KOPT-K1 (cell line): ENCODE measurements at regions not wholly inside any gene's neighbourhood (a gene's known extent, or its start where the extent isn't known, plus 50 kb on each side); places are given as distances from the start of the nearest gene placed in this dataset.
"Not testable (repeated sequence)": the region's sequence is repeated elsewhere in the genome, so short reads cannot be mapped to it uniquely, and the experiment has no call there.

Source experiments
- H3K27ac ChIP-seq: fragments of 200-600 bp; sonication (generic); 2 replicates; pipeline ENCODE4 v1.5.1; 2016; ENCODE audit warnings: antibody characterized with exemption, mild to moderate bottlenecking, low read depth, low read length; ENCODE audit not compliant: poor library complexity, severe bottlenecking
- H3K36me3 ChIP-seq: fragments of 200-600 bp; sonication (generic); 2 replicates; pipeline ENCODE4 v1.5.1; 2017; ENCODE audit warnings: antibody characterized with exemption, mild to moderate bottlenecking, low read length, moderate library complexity; ENCODE audit not compliant: insufficient read depth
- H3K9me3 ChIP-seq: fragments of 200-600 bp; sonication (generic); 2 replicates; pipeline ENCODE4 v1.5.1; 2017; ENCODE audit warnings: antibody characterized with exemption, low read length, mild to moderate bottlenecking; ENCODE audit not compliant: insufficient read depth, poor library complexity, severe bottlenecking

DNA sequence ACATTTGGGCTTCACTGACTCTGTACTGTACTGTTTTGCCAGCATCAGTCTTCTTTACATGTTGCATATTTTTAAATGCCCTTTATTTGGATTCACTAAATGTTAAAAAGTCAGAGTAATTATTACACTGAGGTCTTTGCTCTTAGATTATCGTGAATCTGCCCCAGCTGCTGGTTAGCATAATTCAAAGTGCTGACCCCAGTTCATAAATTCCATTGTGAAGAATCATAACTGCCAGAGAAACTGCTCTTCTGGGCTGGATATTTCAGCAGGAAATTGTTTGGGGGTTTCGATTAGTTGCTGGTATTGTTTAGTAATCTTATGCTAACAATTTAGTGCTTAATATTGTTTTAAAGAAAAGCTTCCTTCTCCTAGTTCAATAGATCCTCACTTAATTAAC is 682.1 kb upstream of the MAP3K7 start:
- H3K36me3 ChIP-seq, result no peaks in the 10 kb centered on the region
- peaks cover 12% of the 10 kb centered on the region for H3K9me3 ChIP-seq
- H3K27ac ChIP-seq, result no peak overlapping the region

DNA sequence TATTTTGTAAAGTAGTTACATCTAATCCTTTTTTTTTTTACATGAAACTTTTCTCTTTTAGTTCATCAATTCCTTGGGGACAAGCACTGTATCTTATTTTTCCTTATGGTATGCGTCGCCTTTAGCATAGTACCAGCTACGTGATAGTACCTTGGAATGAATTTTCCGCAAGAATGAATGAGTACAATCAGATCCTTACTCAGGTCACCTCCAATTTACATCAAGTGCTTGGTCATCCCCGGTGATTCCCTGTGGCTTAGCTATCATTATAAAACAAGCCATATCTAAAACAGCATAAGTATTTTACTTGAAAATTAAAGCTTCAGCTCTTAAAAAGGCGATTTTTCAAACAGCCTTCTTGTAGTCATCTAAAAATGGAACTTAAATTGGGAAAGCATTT is 680.4 kb upstream of the MAP3K7 start:
- Histone ChIP-seq H3K27ac (no peak overlapping the region), H3K9me3 (peaks cover 12% of the 10 kb centered on the region), H3K36me3 (no peaks in the 10 kb centered on the region)

DNA sequence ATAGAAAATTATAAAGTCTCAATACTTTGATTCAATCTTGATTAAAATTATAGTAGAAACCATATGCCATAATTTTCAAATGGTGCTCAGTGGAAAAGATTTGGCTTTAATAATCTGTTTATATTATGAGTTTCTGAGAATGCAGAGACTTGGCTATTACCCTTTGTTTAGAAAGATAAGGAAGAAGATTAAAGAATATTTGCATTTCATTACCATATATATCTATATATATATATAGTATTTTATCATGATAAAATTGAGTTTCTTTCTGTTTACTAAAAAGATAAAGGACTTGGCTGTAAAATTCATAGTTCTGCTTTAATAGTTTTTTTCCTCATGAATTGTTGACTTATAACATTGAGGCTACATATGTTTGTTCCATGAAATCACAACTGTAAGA is 679.3 kb upstream of the MAP3K7 start:
- Histone ChIP-seq H3K27ac (no peak overlapping the region), H3K36me3 (no peaks in the 10 kb centered on the region)

DNA sequence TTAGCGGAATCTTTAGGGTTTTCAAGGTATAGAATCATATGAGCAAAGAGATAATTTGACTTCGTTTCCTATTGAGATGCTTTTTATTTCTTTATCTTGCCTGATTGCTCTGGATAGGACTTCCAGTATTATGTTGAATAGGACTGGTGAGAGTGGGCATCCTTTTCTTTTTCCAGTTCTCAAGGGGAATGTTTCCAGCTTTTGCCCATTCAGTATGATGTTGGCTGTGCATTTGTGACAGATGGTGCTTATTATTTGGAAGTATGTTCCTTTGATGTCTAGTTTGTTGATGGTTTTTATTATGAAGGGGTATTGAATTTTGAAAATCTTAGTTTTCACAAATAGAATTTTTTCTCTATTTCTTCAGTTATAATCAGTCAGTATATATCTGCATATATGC is 656.6 kb upstream of the MAP3K7 start:
- no peaks in the 10 kb centered on the region for H3K36me3 ChIP-seq
- H3K9me3 ChIP-seq, result no peaks in the 10 kb centered on the region

More for the DNA sequence above, 679.3 kb upstream of the MAP3K7 start:
- peaks cover 4% of the 10 kb centered on the region for H3K9me3 ChIP-seq

DNA sequence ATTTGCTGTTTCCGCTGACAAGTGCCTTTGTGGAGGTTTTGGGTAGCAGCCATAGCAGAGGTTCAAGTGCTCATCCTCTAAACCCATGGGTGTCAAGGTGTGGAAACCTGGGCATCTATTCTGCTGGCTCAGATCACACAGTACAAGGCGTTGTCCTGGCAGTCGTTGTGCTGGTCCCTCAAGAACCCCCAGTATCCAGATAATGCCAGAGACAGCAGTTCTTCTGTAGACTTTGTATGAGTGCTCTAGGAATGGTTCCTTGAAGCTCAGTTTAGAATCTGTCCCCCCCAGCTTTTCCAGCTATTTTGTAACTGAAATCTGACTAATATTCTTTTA is 655.7 kb upstream of the MAP3K7 start:
- no peaks in the 10 kb centered on the region for H3K9me3 ChIP-seq
- no peaks in the 10 kb centered on the region for H3K36me3 ChIP-seq

More for the DNA sequence above, 656.6 kb upstream of the MAP3K7 start:
- H3K27ac ChIP-seq, result no peak overlapping the region

DNA sequence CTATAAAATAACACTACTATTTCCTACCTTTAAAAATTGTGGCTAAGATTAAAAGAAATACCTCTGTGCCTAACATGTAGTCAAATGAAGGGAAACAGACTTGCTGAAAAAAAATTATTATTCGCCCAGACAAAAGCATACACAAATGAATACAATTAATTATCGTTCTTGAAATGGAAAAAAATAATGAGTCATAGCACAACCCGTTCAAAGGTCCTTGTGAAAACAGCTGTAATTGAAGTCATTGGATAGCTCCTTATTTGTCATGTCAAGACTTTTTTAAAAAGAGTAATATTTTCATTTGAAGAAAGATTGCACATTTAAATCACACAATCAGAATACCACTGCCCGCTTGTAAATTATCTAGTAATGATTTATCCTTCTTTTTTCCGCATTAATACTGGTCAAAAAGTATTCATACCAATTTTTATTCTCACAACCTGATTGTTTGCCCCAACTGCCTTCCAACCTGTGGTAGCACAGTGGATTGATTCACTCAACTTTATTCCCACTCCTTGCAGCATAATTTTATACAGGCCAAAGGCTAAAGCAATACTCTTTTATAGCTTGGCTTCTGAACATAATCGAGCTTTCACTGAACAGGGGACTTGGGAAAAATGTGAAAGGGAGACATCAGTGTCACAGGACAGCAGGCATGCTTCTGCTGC is 655.2 kb upstream of the MAP3K7 start:
- H3K27ac ChIP-seq, result no peak overlapping the region
- H3K36me3 ChIP-seq, result no peaks in the 10 kb centered on the region
- no peaks in the 10 kb centered on the region for H3K9me3 ChIP-seq

More for the DNA sequence above, 655.7 kb upstream of the MAP3K7 start:
- no peak overlapping the region for H3K27ac ChIP-seq

DNA sequence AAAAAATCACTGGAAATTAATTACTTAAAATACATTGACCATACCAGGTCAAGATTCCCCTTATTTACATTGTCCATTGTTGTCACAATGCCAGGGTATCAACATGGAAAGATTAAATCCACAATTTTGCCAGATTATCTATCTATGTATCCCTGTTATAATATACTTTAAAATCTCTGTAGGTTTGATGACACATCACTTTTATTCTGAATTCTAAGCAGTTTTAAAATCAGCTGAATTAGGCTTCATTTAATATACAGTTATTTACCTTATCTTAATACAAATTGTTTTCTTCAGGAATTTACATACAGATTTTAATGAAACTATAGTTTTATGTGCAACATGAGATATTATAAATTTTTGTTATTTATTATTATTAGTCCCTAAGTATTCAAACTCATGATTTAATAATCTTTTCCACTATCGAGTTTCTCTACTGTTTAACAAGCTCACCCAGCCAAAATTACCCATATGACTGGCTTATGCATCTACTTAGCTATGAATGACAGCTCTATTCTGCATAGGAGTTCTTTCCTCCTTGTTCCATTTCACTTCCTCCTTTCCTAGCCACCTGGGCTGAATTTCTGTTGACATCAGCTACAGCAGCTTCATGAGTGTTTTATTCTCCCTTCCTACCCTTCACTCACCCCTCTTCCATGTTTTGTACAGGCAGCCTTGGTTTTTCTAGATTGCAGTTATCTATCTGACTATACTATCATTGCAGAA is 654.2 kb upstream of the MAP3K7 start:
- Histone ChIP-seq H3K27ac (no peak overlapping the region), H3K9me3 (no peaks in the 10 kb centered on the region)

DNA sequence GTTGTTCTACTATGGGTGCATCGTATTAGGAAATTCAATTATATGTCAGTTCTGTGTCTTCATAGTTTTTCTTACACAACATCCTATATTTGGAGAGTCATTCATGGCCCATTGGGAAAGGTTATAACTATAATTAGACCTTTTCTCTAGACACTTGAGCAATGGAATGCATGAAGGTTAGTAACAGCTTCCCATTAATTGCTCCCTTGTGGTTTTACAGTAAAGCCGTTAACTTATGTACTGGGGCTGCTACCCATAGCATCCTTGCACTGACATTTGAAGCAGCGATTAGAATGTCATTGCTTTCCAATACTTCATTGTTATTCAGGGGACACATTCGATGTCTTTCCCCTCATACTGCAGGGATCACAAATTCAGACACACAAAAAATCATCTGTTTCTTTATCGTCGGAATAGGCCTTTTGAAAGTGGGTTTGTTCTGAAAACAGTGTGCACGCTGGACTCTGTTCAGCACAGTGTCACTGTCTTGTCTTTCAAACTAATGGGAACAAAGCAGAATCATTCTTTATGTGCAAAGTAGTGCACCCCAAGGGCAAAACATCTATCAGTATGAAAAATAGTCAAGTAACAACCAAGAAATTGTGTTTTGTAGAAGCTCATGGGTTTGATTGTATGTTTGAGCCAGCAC is 634.3 kb upstream of the MAP3K7 start:
- H3K36me3 ChIP-seq, result no peaks in the 10 kb centered on the region
- no peaks in the 10 kb centered on the region for H3K9me3 ChIP-seq
- H3K27ac ChIP-seq, result no peak overlapping the region

More for the DNA sequence above, 654.2 kb upstream of the MAP3K7 start:
- H3K36me3 ChIP-seq, result no peaks in the 10 kb centered on the region

DNA sequence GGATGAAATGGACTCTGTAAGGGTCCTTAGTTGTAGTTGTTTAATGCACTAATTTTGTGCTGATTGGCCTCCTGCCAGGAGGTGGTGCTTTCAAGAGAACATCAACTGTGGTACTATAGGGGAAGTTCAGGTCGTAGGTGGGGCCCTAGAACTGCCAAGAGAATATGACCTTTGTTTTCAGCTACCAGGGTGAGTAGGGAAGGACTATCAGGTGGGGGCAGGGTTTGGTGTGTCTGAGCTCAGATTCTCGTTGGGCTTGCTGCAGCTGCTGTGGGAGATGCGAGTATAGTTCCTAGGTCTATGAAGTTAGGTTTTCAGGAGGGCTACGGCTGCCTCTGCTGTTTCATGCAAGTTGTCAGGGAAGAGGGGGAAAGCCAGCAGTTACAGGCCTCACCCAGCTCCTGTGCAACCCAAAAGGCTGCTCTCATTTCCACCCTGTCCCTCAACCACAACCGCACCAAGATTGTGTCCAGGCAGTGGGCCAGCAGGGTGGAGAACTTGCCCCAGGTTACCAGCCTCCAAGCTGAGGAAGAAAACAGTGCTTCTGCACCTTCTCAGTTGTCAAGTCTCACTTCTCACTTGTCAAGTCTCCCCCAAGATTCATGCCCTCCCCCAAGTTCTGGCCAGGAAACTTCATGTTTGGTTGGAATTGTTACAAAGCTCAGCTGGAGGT is 626.5 kb upstream of the MAP3K7 start:
- H3K9me3 ChIP-seq, result no peaks in the 10 kb centered on the region
- no peaks in the 10 kb centered on the region for H3K36me3 ChIP-seq
- H3K27ac ChIP-seq, result no peak overlapping the region

DNA sequence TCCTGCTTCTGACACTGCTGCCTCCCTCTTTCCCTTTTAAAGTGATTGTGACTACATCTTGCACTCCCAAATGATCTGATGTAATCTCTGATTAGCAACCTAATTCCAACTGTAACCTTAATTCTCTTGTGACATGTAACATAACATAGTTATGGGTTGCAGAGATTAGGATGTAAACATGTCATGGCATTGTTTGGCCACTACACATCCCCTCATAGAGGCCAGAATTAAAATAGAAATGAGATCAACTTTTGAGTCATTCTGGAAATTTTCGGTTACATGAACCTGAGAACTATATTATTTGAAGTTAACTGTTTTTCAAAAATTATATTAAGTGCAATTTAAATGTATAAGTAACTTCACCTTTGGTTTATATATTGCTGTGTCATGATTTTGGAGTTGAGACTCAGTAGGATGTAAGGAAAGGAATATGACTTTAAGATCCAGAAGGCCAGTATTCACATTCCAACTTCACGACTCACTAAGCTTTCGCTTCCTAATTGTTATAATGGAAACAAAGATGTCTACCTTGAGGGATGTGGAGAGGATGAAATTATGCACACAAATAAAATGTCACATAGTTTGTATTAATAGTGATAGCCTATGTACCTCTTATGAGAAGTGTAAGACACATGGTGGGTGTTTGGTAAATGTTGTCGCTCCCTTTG is 611.9 kb upstream of the MAP3K7 start:
- no peaks in the 10 kb centered on the region for H3K36me3 ChIP-seq
- H3K27ac ChIP-seq, result no peak overlapping the region
- H3K9me3 ChIP-seq, result no peaks in the 10 kb centered on the region

DNA sequence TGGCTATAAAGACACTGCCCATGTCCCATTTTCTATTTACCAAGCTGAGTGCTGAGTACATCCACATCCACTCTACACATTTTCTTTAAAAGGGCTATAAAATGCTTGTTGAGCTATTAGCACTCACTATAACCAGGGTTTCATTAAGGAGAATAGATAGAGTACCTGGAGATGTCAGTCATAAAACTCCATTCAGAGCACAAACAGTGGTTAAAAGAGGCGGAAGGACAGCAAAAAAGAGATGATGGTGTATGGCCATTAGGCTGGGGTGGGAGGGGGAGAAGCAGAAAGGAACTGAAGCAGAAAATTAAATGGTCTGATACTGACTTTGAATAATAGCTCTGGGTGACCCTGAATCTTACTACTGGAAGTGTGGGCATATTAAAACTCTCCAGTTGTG is 609.9 kb upstream of the MAP3K7 start:
- Histone ChIP-seq H3K36me3 (no peaks in the 10 kb centered on the region), H3K27ac (no peak overlapping the region), H3K9me3 (no peaks in the 10 kb centered on the region)

DNA sequence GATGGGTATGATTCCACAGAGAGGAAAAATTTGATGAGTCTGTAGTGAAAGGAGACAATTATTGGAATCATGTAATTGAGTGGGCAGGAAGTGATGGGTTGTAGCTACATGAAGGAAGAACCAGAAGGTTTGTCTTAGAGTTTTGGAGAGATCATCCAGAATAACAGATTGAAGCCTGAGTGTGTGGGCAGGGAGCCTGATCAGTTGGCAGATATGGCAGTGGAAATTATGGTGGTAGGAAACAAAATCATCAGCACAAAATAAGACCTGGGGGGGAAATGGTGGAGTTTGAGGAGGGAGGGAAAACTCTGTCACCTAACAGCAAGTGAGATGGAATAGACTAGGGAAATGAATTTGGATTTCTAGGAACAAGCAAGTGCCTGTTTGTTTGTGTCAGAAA is 606.6 kb upstream of the MAP3K7 start:
- Histone ChIP-seq H3K9me3 (no peaks in the 10 kb centered on the region), H3K27ac (no peak overlapping the region), H3K36me3 (no peaks in the 10 kb centered on the region)

DNA sequence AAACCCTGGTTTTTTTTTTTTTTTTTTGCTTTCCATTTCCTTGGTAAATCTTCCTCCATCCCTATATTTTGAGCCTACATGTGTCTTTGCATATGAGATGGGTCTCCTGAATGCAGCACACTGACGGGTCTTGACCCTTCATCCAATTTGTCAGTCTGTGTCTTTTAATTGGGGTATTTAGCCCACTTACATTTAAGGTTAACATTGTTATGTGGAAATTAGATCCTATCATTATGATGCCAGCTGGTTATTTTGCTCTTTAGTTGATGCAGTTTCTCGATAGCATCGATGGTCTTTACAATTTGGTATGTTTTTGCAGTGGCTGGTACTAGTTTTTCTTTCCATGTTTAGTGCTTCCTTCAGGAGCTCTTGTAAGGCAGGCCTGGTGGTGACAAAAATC is 603.2 kb upstream of the MAP3K7 start:
- not testable (repeated sequence) for H3K9me3 ChIP-seq, H3K27ac ChIP-seq, H3K36me3 ChIP-seq

DNA sequence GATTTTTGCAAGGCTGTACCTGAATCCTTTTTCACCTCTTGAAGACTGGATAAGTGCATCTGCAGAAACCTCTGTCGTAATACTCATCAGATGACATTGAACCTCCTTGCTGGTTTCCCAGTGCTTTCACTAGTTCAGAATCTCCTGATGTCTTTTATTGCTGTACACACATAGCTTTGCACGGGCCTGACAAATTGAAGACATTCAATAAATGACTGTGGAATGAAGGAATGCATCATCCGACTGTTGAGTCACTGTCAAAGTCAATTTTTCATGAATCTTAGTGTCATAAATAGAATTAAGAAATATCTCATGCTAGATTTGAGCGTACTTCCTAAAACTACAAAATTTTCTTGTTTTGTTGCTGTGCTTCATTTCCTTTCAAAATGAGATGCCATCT is 598.2 kb upstream of the MAP3K7 start:
- Histone ChIP-seq H3K9me3 (no peaks in the 10 kb centered on the region), H3K36me3 (no peaks in the 10 kb centered on the region), H3K27ac (no peak overlapping the region)

DNA sequence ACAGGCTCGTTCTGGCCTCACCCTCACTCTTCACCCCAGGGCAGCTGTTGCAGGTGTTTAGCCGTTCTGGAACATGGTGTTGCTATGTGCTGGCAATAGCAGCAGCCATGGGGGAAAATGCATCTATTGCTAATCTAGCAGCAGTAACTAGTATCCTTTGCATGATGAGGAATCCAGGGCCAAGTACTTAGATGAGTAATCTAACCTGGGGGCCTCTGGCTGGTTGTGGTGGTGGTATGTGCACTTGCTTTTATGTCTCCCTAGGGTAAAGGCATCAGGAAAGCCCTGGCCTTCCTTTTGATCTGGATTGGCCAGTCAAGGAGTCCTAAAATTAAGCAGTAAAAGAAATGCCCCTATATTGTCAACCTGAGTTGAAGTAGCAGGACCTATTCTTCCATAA is 594.5 kb upstream of the MAP3K7 start:
- H3K36me3 ChIP-seq, result no peaks in the 10 kb centered on the region
- no peaks in the 10 kb centered on the region for H3K9me3 ChIP-seq
- H3K27ac ChIP-seq, result no peak overlapping the region
